Adrenal gland (tissue), 5 donors: ENCODE measurements at regions not wholly inside any gene's neighbourhood (a gene's known extent, or its start where the extent isn't known, plus 50 kb on each side); places are given as distances from the start of the nearest gene placed in this dataset.

Source experiments
- POLR2A ChIP-seq, 2 donors: fragments of 450-650 bp; IDR thresholded peaks; one replicate each; pipeline ENCODE4 v1.6.1; 2017; ENCODE audit warnings: antibody characterized with exemption in 2 of 2, mild to moderate bottlenecking in 2 of 2, moderate library complexity in 1 of 2
- TF ChIP-seq, protein P1 (sequence below), 6 experiments: fragments of 450-650 bp in 4 of 6; fragments of 200-600 bp in 2 of 6; sonication (generic) in 1 of 6; IDR thresholded peaks; 1 replicate in 5 of 6; 2 replicates in 1 of 6; pipeline versions ENCODE4 v1.5.1 to v1.8.0; 2016 to 2021; ENCODE audit warnings: antibody characterized with exemption in 6 of 6, mild to moderate bottlenecking in 2 of 6, moderate library complexity in 1 of 6
- donor health status: DM: no; HTN: no; CAD: no.

DNA sequence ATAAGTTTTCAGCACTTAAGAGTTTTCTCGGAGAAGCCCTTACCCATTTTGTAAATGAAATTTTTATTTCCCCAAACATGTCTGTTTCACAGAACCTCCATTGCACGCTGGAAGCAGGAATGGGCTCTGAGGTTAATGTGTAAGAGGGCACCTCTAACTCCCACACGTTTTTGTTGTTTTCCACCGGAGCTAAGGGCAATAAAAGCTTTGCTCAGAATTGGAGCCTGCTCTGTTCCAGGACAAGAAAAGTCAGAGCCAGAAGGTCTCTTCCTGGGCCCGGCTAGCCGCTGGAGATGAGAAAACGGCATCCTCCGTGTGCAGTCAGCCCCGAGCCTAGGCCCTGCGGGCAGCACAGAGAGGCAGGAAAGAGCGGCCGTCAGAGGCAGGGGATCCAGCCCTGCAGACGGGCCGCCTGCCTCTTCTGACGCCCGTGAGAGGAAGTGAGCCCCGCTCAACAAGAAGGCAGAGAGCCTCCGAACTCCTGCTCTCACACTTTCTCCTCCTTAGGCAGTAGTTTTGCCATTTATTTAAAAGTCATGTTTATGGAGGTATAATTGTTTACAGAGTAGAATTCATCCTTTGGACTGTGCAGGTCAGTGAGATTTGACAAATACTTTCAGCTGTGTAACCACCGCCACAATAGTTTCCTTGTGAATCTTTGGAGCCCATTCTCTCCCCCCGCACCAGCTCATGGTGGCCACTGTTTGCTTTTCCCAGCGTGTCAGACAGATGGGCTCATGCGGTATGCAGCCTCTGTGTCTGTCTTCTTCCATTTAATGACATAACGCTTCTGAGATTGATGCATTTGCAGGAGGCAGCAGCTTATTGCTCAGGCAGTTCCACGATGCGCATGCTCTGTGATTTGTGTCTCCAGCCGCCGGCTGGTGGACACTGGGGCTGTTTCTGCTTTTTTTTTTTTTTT is 117.3 kb downstream of the GALR1 start:
- TF ChIP-seq, protein P1, sequence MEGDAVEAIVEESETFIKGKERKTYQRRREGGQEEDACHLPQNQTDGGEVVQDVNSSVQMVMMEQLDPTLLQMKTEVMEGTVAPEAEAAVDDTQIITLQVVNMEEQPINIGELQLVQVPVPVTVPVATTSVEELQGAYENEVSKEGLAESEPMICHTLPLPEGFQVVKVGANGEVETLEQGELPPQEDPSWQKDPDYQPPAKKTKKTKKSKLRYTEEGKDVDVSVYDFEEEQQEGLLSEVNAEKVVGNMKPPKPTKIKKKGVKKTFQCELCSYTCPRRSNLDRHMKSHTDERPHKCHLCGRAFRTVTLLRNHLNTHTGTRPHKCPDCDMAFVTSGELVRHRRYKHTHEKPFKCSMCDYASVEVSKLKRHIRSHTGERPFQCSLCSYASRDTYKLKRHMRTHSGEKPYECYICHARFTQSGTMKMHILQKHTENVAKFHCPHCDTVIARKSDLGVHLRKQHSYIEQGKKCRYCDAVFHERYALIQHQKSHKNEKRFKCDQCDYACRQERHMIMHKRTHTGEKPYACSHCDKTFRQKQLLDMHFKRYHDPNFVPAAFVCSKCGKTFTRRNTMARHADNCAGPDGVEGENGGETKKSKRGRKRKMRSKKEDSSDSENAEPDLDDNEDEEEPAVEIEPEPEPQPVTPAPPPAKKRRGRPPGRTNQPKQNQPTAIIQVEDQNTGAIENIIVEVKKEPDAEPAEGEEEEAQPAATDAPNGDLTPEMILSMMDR (IDR thresholded peaks at IDR 0.05) = no peak
- no peak for TF ChIP-seq POLR2A (IDR thresholded peaks at IDR 0.05)
